ENCODE measurements at regions not wholly inside any gene's neighbourhood (a gene's known extent, or its start where the extent isn't known, plus 50 kb on each side); places are given as distances from the start of the nearest gene placed in this dataset.
A peak's percentile ranks its signal among the peaks of the same experiment; 100 is the strongest.

GRCh38 chr12:111181143-111181726, 187.7 kb downstream of the PHETA1 start (continued):
- TF ChIP-seq USF2 (CRISPR knock-in tag; IDR thresholded peaks at IDR 0.05): no peak
- no peak for TF ChIP-seq GRHL2 (CRISPR knock-in tag; IDR thresholded peaks at IDR 0.05; ENCODE audit: insufficient replicate concordance, severe bottlenecking)
- no peak for TF ChIP-seq HMGXB4 (CRISPR knock-in tag; IDR thresholded peaks at IDR 0.05)
- TF ChIP-seq SMAD4 (CRISPR knock-in tag; IDR thresholded peaks at IDR 0.05): no peak

GRCh38 chr12:111180426-111181142, 188.3 kb downstream of the PHETA1 start:
- Mint-ChIP-seq H3K27ac (peak overlapping the region; percentile 88; the same call in 1 of the 2 replicates), H3K4me3 (no peak overlapping the region), H3K4me1 (peaks cover 4% of the 10 kb centered on the region), H3K36me3 (no peaks in the 10 kb centered on the region), H3K27me3 (ENCODE audit: low read depth) (no peaks in the 10 kb centered on the region), H3K9me3 (peaks cover 4% of the 10 kb centered on the region; the same call in 1 of the 2 replicates)
- ChIA-PET POLR2A (no interaction called here), CTCF (interaction anchor here (1.4 kb wide), 1 partner anchor 118 kb away, joined by 4 read pairs; no protein-coding TSS in a partner anchor)
- ATAC-seq: no peak
- no peak for DNase-seq (ENCODE audit: low spot score)
- TF ChIP-seq CDX4 (CRISPR knock-in tag; IDR thresholded peaks at IDR 0.05; ENCODE audit: borderline replicate concordance) (no peak), HMGA2 (CRISPR knock-in tag; IDR thresholded peaks at IDR 0.05) (no peak), AFF4 (CRISPR knock-in tag; IDR thresholded peaks at IDR 0.05; ENCODE audit: borderline replicate concordance) (no peak), ZNF396 (CRISPR knock-in tag; IDR thresholded peaks at IDR 0.05; ENCODE audit: borderline replicate concordance) (no peak), ZNF671 (CRISPR knock-in tag; IDR thresholded peaks at IDR 0.05) (no peak), IRF1 (CRISPR knock-in tag; IDR thresholded peaks at IDR 0.05) (no peak), ZNF317 (CRISPR knock-in tag; IDR thresholded peaks at IDR 0.05; ENCODE audit: borderline replicate concordance, low read depth) (no peak), ZNF532 (CRISPR knock-in tag; IDR thresholded peaks at IDR 0.05; ENCODE audit: borderline replicate concordance) (no peak), ZNF512 (CRISPR knock-in tag; IDR thresholded peaks at IDR 0.05; ENCODE audit: borderline replicate concordance) (no peak), ESRRA (CRISPR knock-in tag; IDR thresholded peaks at IDR 0.05; ENCODE audit: borderline replicate concordance) (no peak), PREB (CRISPR knock-in tag; IDR thresholded peaks at IDR 0.05; ENCODE audit: borderline replicate concordance) (no peak)
